HG03520 (cell line): ENCODE measurements at regions not wholly inside any gene's neighbourhood (a gene's known extent, or its start where the extent isn't known, plus 50 kb on each side); places are given as distances from the start of the nearest gene placed in this dataset.
A peak's percentile ranks its signal among the peaks of the same experiment; 100 is the strongest.
"Not testable (repeated sequence)": the region's sequence is repeated elsewhere in the genome, so short reads cannot be mapped to it uniquely, and the experiment has no call there.

Source experiments
- ATAC-seq: cut with Tn5 transposase; IDR thresholded peaks from one replicate; pipeline ENCODE4 v1.9.1; 2021; ENCODE audit warnings: mild to moderate bottlenecking, moderate library complexity; ENCODE audit not compliant: unreplicated experiment

DNA sequence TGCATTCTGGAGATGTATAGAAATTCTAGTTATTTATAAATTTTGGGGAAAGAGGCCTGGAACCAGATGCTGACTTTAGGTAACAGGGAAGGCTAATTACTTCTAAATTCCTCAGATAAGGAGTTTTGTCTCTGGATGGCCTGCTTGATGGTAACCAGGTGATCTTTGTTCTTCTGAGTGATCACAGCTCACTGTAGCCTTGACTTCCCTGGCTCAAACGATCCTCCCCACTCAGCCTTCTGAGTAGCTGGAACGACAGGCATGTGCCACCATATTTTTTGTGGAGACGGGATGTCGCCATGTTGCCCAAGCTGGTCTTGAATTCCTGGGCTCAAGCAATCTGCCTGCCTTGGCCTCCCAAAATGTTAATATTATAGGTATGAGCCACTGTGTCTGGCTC is 54.4 kb upstream of the MSH6 start:
- no peak for ATAC-seq

DNA sequence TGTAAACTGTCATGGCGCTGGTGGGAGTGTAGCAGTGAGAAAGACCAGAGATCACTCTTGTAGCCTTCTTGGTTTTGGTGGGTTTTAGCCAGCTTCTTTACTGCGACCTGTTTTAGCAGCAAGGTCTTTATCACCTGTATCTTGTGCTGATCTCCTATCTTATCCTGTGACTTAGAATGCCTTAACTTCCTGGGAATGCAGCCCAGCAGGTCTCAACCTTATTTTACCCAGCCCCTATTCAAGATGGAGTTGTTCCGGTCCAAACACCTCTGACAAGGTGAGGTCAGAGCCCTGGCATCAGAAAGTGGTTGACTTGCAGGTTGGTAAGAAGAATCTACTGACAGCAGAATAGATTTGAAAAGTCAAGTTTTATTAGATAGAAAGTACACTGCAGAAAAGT is 55.0 kb upstream of the MSH6 start:
- no peak for ATAC-seq

DNA sequence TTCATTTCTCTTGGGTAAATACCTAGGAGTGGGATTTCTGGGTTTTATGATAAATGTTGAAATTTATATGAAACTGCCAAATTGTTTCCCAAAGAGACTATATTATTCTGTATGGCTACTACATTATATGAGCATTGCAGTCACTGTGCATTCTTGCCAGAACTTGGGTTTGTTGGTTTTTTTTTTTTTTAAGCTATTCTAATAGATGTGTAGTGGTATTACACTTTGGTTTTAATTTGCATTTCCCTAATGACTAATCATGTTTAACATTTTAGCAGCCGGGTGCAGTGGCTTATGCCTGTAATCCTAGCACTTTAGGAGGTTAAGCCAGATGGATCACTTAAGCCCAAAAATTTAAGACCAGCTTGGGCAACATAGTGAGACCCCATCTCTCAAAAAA is 56.0 kb upstream of the MSH6 start:
- ATAC-seq, result not testable (repeated sequence)

DNA sequence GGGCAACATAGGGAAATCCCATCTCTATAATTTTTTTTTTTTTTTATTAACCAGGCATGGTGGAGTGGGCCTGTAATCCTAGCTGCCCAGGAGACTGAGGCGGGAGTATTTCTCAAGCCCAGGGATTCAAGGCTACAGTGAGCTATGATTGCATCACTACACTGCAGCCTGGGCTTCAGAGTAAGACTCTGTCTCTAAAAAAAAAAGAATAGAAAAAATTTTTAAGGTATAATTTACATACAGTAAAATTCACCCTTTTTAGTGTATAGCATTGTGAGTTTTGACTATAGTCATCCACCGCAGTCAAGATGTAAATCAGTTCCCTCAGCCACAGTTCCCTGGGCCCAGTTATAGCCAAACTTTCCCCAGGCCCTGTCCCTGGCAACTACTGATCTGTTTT is 57.1 kb upstream of the MSH6 start:
- ATAC-seq, result no peak

DNA sequence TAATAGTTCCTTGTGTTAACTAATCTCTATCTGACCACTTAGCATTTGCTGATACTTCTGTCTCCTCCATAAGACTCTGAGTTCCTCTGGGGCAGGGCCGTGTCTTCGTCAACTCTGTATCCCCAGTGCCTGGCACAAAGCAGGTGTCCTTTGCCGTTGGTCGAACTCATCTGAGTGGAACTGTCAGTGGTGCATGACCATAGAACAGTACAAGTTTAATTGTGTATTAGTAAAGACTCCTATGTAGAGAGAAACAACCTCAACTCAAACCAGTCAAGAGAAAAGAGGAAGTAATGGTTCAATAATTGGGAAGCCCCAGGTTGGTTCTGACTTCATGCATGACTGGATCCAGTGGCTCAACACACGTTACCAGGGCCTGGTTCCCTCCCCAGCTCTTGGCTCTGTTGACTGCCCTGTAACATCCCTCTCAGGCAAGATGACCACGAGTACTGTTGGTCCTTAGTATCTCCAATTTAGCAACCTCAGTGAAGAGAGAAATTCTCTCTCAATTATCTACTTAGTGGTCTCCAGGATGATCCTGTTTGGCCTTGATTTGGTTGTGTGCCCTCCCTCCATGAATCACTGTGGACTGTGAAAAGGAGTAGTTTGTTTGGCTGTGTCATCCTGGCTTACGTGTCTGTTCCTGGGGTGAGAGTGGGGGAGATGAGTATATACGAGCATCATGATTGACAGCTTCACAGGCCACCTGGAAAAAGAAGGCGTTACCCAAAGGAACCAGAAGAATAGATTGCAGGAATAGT is 58.5 kb upstream of the MSH6 start:
- peak; percentile 85 for ATAC-seq

DNA sequence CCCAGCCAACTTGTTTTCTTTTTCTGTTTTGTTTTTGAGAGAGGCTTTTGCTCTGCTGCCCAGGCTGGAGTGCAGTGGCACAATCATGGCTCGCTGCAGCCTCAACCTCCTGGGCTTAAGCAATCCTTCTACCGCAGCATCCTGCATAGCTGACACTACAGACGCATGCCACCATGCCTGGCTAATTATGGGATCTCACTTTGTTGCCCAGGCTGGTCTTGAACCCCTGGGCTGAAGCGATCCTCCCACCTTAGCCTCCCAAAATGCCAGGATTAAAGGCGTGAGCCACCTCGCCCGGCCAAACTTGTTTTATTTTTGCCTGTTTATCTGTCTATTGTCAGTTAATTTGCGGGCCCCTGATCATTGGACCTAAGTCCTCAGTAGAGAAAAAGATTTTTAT is 61.6 kb upstream of the MSH6 start:
- no peak for ATAC-seq

DNA sequence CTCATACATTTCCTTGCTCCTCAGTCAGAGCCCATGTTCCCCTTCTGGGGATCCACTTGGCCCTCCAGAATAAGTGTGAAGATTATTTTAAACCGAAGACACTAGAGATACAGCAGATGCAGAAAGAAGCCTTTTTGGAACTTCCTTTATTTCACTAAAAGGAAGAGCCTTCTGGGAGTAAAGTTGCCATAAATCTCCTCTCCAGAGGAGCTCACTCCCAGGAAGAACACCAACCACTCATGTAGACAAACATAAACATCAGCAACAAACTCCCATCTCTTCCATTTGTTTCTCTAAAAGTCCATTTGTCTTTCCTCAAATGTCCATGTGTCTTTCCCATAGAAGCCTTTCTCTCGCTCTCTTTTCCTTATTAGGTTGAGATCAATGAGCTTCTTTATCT is 62.4 kb upstream of the MSH6 start:
- ATAC-seq, result no peak

DNA sequence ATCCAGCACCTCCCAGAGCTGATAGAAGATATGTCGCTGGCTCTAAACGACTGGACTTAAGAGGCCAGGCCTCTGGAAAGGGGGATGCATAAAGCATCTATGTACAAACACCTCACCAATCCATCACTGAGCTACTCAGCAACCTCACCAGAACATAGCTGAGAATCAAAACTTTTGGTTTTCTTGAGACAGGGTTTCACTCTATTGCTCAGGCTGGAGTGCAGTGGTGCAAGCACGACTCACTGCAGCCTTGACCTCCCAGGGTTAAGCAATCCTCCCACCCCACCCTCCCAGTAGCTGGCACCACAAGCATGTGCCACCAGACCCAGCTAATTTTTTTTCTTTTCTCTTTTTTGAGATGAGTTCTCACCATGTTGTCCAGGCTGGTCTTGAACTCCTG is 62.9 kb upstream of the MSH6 start:
- no peak for ATAC-seq

DNA sequence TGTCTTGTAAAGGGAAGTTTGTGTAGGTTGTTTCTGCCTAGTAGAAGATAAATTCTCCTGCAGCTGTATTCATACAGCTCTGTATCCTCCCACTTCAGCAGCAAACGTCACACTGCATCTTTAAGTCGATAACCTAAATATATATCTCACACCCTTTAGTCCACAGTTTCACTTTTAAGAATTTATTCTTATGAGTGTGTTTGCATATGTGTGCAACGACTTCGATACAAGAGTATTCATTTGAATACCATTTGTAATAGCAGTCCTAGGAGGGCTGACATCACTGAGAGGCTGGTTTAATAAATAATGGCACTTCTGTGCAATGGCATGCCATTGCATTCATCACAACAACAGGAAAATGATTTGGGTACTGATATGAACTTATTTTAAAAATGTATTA is 63.8 kb upstream of the MSH6 start:
- ATAC-seq, result peak; percentile 71

DNA sequence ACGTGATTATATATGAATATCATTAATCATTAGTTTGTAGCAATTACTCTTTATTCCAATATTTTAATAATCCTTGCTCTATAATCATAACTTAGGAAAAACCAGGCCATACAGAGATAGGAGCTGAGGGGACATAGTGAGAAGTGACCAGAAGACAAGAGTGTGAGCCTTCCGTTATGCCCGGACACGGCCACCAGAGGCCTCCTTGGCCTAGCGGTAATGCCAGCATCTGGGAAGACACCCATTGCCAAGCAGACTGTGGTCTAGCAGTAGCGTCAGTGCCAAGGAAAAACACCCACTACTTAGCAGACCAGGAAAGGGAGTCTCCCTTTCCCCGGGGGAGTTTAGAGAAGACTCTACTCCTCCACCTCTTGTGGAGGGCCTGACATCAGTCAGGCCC is 66.6 kb upstream of the MSH6 start:
- not testable (repeated sequence) for ATAC-seq

DNA sequence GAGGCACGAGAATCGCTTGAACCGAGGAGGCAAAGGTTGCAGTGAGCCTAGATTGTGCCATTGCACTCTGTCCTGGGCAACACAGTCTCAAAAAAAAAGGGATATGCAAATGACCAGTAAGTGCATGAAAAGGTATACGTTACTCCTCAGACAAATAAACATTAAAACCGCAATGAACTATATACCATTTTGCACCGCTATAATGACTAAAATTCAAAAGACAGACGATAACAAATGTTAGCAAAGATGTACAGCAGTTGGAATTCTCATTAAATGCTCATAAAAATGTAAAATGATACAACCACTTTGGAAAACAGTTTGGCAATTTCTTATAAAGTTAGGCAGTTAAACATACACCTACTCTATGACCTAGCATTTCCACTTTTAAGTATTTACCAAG is 67.4 kb upstream of the MSH6 start:
- no peak for ATAC-seq

DNA sequence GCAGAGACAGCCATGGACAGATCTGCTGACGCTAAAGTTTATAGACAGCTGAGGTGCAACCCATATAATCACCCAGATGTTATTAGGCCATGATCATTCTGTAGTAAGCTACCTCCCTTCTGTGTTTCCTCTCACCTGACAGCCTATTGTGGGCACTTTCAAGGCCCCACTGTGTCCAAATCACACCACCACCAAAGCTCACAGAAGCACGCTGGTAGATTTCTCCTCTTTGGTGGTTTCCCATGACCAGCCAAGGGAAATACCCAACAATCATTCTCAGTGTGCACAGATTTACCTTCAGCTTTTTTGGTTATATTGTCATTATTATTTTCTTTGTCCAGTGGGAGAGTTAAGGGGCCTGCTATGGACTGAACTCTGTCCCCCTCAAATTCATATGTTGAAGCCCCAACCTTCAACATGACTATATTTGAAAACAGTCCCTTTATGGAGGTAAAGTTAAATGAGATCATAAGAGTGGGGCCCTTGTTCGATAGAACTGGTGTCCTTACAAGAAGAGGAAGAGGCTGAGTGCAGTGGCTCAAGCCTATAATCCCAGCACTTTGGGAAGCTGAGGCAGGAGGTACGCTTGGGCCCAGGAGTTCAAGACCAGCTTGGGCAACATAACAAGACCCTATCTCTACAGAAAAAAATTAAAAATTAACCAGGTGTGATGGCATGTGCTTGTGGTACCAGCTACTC is 74.0 kb upstream of the MSH6 start:
- peak; percentile 74 for ATAC-seq

DNA sequence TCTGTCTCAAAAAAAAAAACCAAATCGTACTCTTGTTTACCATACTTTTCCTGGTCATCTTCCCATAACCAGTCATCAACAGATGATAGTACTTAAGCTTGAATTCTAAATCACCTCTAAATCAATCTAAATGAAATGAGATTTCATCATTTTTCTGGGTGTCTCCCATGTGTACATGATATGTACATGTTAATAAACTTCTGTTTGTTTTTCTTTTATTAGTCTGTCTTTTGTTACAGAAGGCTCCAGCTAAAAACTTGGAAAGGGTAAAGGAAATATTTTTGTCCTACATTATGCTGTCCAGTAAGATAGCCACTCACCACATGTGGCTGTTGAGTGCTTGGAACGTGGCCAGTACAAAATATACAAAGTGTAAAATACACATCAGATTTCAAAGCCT is 78.7 kb upstream of the MSH6 start:
- ATAC-seq, result no peak

DNA sequence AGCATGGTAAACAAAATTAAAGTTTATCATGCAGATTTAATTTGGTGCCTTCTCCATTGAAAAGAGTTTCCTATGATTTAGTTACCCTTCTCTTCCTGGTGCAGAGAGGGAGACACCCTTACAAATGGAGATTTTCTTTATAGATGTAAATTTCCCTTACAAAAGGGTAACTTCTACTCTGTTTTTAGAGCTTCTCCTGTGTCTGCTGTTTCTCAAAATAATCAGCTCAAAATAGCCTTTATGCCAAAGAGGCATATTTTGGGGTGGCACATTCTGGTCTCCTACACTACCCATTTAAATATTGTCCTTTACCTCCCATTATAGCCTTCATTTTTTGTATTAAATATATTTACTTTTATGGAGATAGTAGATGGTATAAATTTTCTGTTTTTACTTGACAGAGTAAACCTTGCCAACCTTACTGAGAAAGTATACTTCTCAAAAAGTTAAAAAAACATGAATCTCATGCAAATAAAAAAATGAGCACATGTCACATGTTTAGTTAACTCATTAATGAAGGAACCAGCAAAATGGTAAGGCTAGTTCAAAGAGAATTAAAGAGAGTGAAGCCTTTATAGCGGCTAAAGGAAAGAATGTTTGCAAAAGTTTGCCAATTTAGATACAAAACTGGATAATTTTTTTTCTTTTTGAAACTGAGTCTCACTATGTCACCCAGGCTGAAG is 83.3 kb upstream of the MSH6 start:
- ATAC-seq, result no peak

DNA sequence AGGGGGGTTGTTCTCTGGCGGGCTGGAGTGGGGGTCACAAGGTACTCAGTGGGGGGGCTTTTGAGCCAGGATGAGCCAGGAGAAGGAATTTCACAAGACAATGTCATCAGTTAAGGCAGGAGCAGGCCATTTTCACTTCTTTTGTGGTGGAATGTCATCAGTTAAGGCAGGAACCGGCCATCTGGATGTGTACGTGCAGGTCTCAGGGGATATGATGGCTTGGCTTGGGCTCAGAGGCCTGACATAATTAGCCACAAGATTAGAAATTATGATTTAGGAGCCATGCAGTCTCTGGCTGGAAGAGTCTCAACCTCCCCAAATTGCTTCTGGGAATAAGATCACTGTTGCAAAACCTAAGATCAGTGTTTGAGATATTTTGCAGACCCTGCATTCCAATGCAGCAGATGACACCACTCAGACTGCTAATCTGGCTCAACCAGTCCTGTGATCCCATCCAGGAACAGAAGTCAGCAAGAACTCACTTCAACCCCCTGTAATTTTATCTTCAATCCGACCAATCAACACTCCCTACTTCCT is 84.4 kb upstream of the MSH6 start:
- ATAC-seq, result not testable (repeated sequence)

DNA sequence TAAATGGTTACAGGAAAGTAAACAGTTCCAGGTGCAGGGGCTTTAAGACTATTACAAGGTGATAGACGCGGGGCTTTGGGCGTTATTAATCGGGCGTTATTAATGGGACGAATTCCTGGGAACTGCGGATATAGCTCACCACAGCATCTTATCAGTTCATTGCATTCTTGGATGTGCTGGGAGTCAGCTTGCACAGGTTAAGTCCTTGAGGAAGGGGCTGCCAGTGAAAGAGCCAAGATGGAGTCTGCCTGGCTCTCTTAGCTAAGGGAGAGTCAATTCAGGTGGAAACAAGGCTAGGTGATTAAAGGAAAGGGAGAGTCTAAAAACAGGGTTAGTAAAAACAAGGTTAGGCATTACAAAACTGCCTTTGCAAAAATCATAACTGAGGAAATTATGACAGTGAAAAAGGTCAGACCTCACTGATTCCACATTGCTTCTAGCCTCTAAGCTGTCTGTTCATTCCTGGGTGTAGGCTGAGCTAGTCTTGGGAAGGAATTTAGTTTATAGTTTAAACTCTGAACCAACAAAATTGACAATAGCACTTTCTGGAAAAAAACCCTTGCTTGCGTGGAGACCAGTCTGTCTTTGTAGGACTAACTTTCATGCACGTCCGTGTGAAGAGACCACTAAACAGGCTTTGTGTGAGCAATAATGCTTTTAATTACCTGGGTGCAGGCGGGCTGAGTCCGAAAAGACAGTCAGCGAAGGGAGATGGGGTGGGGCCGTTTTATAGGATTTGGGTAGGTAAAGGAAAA is 85.1 kb upstream of the MSH6 start:
- not testable (repeated sequence) for ATAC-seq

DNA sequence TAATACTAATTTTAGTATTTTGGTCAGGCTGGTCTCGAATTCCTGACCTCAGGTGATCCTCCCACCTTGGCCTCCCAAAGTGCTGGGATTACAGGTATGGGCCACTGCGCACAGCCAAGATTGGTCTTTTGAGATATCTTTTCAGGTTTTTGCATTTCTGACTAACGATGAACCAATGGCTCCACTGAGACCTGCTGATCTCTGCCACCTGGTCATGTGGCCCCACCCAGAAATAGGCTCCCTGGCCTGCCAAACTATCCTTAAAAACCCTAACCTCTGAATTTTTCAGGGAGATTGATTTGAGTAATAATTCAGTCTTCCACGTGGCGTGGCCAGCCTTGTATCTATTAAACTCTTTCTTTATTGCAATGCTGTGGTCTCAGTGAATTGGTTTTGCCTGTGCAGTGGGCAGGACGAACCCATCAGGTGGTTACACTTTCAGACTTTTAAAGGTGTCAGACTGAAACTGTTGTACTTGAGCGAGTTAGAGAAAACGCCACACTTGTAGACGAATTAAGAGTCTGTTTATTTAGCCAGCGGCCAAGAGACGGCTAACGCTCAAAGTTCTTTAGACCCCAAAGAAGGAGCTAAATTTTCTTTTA is 85.8 kb upstream of the MSH6 start:
- ATAC-seq, result peak; percentile 78

DNA sequence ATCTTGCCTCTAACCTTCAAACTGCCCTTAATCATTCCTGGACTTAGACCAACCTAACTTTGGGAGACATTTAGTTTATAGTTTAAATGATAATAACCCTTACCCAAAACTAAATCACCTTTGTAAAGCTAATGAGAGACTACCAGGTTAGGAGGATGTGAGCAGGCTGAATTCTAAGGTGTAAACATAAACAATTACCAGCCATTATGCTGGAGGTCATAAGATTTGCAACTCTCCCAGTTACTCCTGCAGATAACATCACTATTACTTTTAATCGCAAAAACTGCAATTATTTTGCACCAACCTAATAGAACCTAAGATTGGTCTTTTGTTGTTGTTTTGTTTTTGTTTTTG is 86.5 kb upstream of the MSH6 start:
- no peak for ATAC-seq

DNA sequence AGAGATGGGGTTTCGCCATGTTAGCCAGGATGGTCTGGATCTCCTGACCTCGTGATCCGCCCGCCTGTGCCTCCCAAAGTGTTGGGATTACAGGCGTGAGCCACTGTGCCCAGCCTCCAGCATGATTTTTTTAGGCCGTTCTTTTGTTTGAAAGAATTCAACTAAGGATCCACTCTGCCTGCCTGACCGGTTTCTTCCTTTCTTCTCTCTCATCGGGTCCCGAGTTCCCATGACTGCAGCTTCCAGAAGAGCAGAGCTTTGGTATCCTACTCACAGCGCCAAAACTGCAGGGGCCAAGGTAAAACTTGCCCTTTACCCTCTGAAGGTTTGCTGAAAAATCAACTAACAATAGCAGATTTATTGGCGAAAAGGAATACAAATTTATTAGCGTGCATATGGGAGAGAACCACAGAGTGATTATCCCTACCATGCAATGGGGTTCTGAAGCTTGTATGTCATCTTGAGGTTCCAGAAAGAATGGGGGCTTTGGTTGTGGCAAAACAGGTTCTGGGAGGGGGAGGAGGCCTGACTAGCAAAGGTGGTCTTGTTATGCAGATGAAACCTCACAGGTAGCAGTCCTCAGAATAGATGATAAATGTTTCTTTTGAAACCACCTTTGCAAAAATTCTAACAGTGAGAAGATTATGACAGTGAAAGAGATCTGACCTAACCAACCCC is 87.0 kb upstream of the MSH6 start:
- no peak for ATAC-seq

DNA sequence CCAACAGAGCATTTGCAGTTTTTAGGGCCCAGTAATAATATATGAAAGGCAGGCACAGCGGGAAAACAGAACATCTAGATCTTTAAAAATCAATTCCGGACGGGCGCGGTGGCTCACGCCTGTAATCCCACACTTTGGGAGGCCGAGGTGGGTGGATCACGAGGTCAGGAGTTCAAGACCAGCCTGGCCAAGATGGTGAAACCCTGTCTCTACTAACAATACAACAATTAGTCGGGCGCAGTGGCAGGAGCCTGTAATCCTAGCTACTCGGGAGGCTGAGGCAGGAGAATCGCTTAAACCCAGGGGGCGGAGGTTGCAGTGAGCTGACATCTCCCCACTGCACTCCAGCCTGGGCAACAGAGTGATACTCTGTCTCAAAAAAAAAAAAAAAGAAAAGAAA is 88.5 kb upstream of the MSH6 start:
- not testable (repeated sequence) for ATAC-seq
